H1 (cell line): ENCODE measurements at regions not wholly inside any gene's neighbourhood (a gene's known extent, or its start where the extent isn't known, plus 50 kb on each side); places are given as distances from the start of the nearest gene placed in this dataset.

Experiments
- CTCF ChIA-PET: fragments of 300-600 bp; sonication (Branson Sonifier 250); formaldehyde crosslinking; loops from one replicate; lab custom pipeline; 2021; ENCODE audit not compliant: partially characterized antibody; lab: Charles Lee
- POLR2A ChIA-PET: fragments of 300-600 bp; sonication (Branson Sonifier 250); formaldehyde crosslinking; loops from one replicate; lab custom pipeline; 2021; ENCODE audit warnings: inconsistent platforms; ENCODE audit not compliant: partially characterized antibody; lab: Charles Lee
- DNase-seq, 2 experiments: peaks; one replicate each; pipeline versions ENCODE4 v3.0.0 to v3.0.0-alpha.2; 2010 to 2022; ENCODE audit warnings: low spot score in 2 of 2, low read depth in 1 of 2, mixed read lengths in 1 of 2
- FAIRE-seq: peaks from 2 replicates; lab custom pipeline; 2011; peaks lifted over from hg19 to GRCh38; lab: Jason Lieb, UNC
- H2AFZ ChIP-seq: 2 replicates; pipeline ENCODE4 v1.8.1; 2012; ENCODE audit warnings: low read length, inconsistent platforms
- H2AK5ac ChIP-seq: 2 replicates; pipeline ENCODE4 v1.6.1; 2013; ENCODE audit warnings: low read depth, low read length
- H2BK120ac ChIP-seq: replicated peaks from 2 replicates; pipeline ENCODE3; 2013; ENCODE audit warnings: low read depth, low read length, inconsistent platforms
- H2BK12ac ChIP-seq: 2 replicates; pipeline ENCODE4 v1.6.1; 2013; ENCODE audit warnings: low read depth, low read length
- H2BK15ac ChIP-seq: 2 replicates; pipeline ENCODE4 v1.6.1; 2013; ENCODE audit warnings: low read length
- H2BK20ac ChIP-seq: 2 replicates; pipeline ENCODE4 v1.6.1; 2013; ENCODE audit warnings: low read length
- H2BK5ac ChIP-seq: 2 replicates; pipeline ENCODE4 v1.6.1; 2013; ENCODE audit warnings: low read depth, low read length
- H3K14ac ChIP-seq: 2 replicates; pipeline ENCODE4 v1.6.1; 2013; ENCODE audit warnings: inconsistent platforms; ENCODE audit not compliant: insufficient read length
- H3K18ac ChIP-seq: 2 replicates; pipeline ENCODE4 v1.6.1; 2013; ENCODE audit warnings: low read length; ENCODE audit errors: extremely low read depth
- H3K23ac ChIP-seq: 2 replicates; pipeline ENCODE4 v1.6.1; 2013; ENCODE audit warnings: inconsistent platforms; ENCODE audit not compliant: insufficient read length
- H3K23me2 ChIP-seq: 2 replicates; pipeline ENCODE4 v1.6.1; 2013; ENCODE audit warnings: low read depth, low read length
- H3K27ac ChIP-seq: 2 replicates; pipeline ENCODE4 v1.6.1; 2011; ENCODE audit warnings: low read depth, low read length, inconsistent platforms
- H3K27me3 ChIP-seq, 4 experiments: replicated peaks in 1 of 4; 1 replicate in 1 of 4; 2 replicates in 3 of 4; pipeline versions ENCODE4 v1.6.1 to v1.8.1; 2011 to 2013; ENCODE audit warnings: low read length in 3 of 4, mild to moderate bottlenecking in 3 of 4, inconsistent platforms in 2 of 4, mixed read lengths in 2 of 4, moderate library complexity in 1 of 4; ENCODE audit not compliant: control insufficient read depth in 3 of 4, insufficient read depth in 3 of 4; ENCODE audit errors: extremely low read depth in 1 of 4
- H3K36me3 ChIP-seq, 4 experiments: 2 replicates each; pipeline versions ENCODE4 v1.6.1 to v1.8.1; 2011 to 2013; ENCODE audit warnings: mild to moderate bottlenecking in 4 of 4, low read length in 3 of 4, moderate library complexity in 2 of 4, control low read depth in 1 of 4, inconsistent platforms in 1 of 4; ENCODE audit not compliant: insufficient read depth in 4 of 4, control insufficient read depth in 2 of 4
- H3K4ac ChIP-seq: replicated peaks from 2 replicates; pipeline ENCODE3; 2013; ENCODE audit warnings: low read length, low read depth, mixed read lengths, inconsistent platforms; ENCODE audit not compliant: insufficient read length
- H3K4me1 ChIP-seq, 4 experiments: replicated peaks in 1 of 4; 1 replicate in 1 of 4; 2 replicates in 3 of 4; pipeline versions ENCODE4 v1.6.1 to v1.8.1; 2011 to 2013; ENCODE audit warnings: low read length in 3 of 4, inconsistent platforms in 2 of 4, mixed read lengths in 1 of 4; ENCODE audit not compliant: insufficient read depth in 4 of 4, control insufficient read depth in 3 of 4
- H3K4me2 ChIP-seq, 2 experiments: 2 replicates each; pipeline versions ENCODE4 v1.6.1 to v1.8.1; 2011 to 2013; ENCODE audit warnings: low read depth in 2 of 2, low read length in 2 of 2, control low read depth in 1 of 2, inconsistent platforms in 1 of 2, mild to moderate bottlenecking in 1 of 2; ENCODE audit not compliant: insufficient read depth in 1 of 2
- H3K4me3 ChIP-seq, 4 experiments: fragments of 200-600, 300-600 bp in 1 of 4; sonication (generic), shearing (Covaris generic), sonication (Bioruptor Twin) in 1 of 4; 2 replicates each; pipeline versions ENCODE4 v1.5.1 to v1.8.1; 2011 to 2016; ENCODE audit warnings: low read length in 4 of 4, low read depth in 3 of 4, control low read depth in 2 of 4, inconsistent platforms in 2 of 4, mild to moderate bottlenecking in 2 of 4, mixed read lengths in 1 of 4, moderate library complexity in 1 of 4; ENCODE audit not compliant: insufficient read depth in 2 of 4; ENCODE audit errors: extremely low read depth in 1 of 4
- H3K56ac ChIP-seq: replicated peaks from 2 replicates; pipeline ENCODE3; 2013; ENCODE audit warnings: low read depth, mild to moderate bottlenecking, mixed read lengths, low read length, inconsistent platforms; ENCODE audit not compliant: insufficient read length
- H3K79me1 ChIP-seq: 2 replicates; pipeline ENCODE4 v1.6.1; 2013; ENCODE audit warnings: low read depth, low read length, control low read depth
- H3K79me2 ChIP-seq, 2 experiments: 2 replicates each; pipeline versions ENCODE4 v1.6.1 to v1.8.1; 2012 to 2013; ENCODE audit warnings: low read length in 2 of 2, mild to moderate bottlenecking in 2 of 2, inconsistent platforms in 1 of 2; ENCODE audit not compliant: insufficient read depth in 2 of 2, control insufficient read depth in 1 of 2
- H3K9ac ChIP-seq, 4 experiments: replicated peaks in 1 of 4; 1 replicate in 1 of 4; 2 replicates in 3 of 4; pipeline versions ENCODE4 v1.6.1 to v1.8.1; 2011 to 2013; ENCODE audit warnings: low read depth in 3 of 4, low read length in 3 of 4, control low read depth in 2 of 4, mild to moderate bottlenecking in 2 of 4, moderate library complexity in 2 of 4, inconsistent platforms in 1 of 4; ENCODE audit errors: extremely low read depth in 1 of 4
- H3K9me3 ChIP-seq, 2 experiments: 2 replicates each; pipeline versions ENCODE4 v1.6.1 to v1.8.1; 2012 to 2013; ENCODE audit warnings: mild to moderate bottlenecking in 2 of 2, moderate library complexity in 2 of 2, control low read depth in 1 of 2, inconsistent platforms in 1 of 2, low read depth in 1 of 2, low read length in 1 of 2, mixed read lengths in 1 of 2; ENCODE audit not compliant: insufficient read depth in 2 of 2
- H4K20me1 ChIP-seq, 2 experiments: replicated peaks in 1 of 2; 2 replicates each; pipeline versions ENCODE3 to v1.8.1; 2011 to 2013; ENCODE audit warnings: inconsistent platforms in 2 of 2, low read length in 2 of 2, mild to moderate bottlenecking in 1 of 2; ENCODE audit not compliant: insufficient read depth in 2 of 2, control insufficient read depth in 1 of 2
- H4K5ac ChIP-seq: 2 replicates; pipeline ENCODE4 v1.6.1; 2013; ENCODE audit warnings: low read length, low read depth, mixed read lengths, inconsistent platforms; ENCODE audit not compliant: insufficient read length
- H4K8ac ChIP-seq: 2 replicates; pipeline ENCODE4 v1.8.0; 2013; ENCODE audit warnings: mild to moderate bottlenecking, moderate library complexity, low read length, inconsistent platforms; ENCODE audit not compliant: insufficient read depth; ENCODE audit errors: extremely low read depth
- H4K91ac ChIP-seq: replicated peaks from 2 replicates; pipeline ENCODE3; 2013; ENCODE audit warnings: low read length, mixed read lengths, inconsistent platforms; ENCODE audit not compliant: insufficient read length
- ASH2L ChIP-seq: fragments of 200-600, 300-600 bp; sonication (generic); IDR thresholded peaks from one replicate; pipeline ENCODE4 v1.7.1; 2017; ENCODE audit warnings: low read length
- CBX5 ChIP-seq: fragments of 300-800, 300-1000 bp; sonication (generic); IDR thresholded peaks from 2 replicates; pipeline ENCODE4 v1.7.1; 2016; ENCODE audit warnings: antibody characterized with exemption, low read length, low read depth
- CHD2 ChIP-seq: IDR thresholded peaks from 2 replicates; pipeline ENCODE4 v1.6.1; 2012; ENCODE audit warnings: low read length, improper control_type of control experiment
- CREB1 ChIP-seq: IDR thresholded peaks from 2 replicates; pipeline ENCODE4 v1.6.1; 2012; ENCODE audit warnings: inconsistent platforms
- JUN ChIP-seq: IDR thresholded peaks from 2 replicates; pipeline ENCODE4 v1.6.1; 2011; ENCODE audit warnings: low read depth, mild to moderate bottlenecking, improper control_type of control experiment, low read length
- JUND ChIP-seq: IDR thresholded peaks from 2 replicates; pipeline ENCODE4 v1.6.1; 2011; ENCODE audit warnings: mild to moderate bottlenecking, improper control_type of control experiment, low read length
- KDM1A ChIP-seq: fragments of 200-600, 300-600 bp; sonication (generic); IDR thresholded peaks from 2 replicates; pipeline ENCODE4 v1.7.1; 2016; ENCODE audit warnings: mild to moderate bottlenecking, low read length, borderline replicate concordance
- KDM4A ChIP-seq: IDR thresholded peaks from one replicate; pipeline ENCODE4 v1.7.1; 2012; ENCODE audit warnings: low read depth, mild to moderate bottlenecking, moderate library complexity, low read length, inconsistent platforms; ENCODE audit not compliant: severe bottlenecking
- POLR2A ChIP-seq, 2 experiments: IDR thresholded peaks; 1 replicate in 1 of 2; 2 replicates in 1 of 2; pipeline ENCODE4 v1.6.1; 2011; ENCODE audit warnings: low read depth in 2 of 2, low read length in 2 of 2, mild to moderate bottlenecking in 2 of 2; ENCODE audit errors: control extremely low read depth in 1 of 2
- POLR2AphosphoS5 ChIP-seq: IDR thresholded peaks from 2 replicates; pipeline ENCODE4 v1.6.1; 2011; ENCODE audit warnings: low read depth, low read length
- RAD21 ChIP-seq, 2 experiments: IDR thresholded peaks in 1 of 2; conservative IDR thresholded peaks in 1 of 2; 2 replicates each; pipeline ENCODE4 v1.6.1; 2011; ENCODE audit warnings: low read depth in 2 of 2, low read length in 2 of 2, improper control_type of control experiment in 1 of 2, inconsistent platforms in 1 of 2, mild to moderate bottlenecking in 1 of 2, moderate library complexity in 1 of 2
- RFX5 ChIP-seq: IDR thresholded peaks from 2 replicates; pipeline ENCODE4 v1.6.1; 2011; ENCODE audit warnings: low read depth, low read length, improper control_type of control experiment, borderline replicate concordance
- SIN3A ChIP-seq, 2 experiments: IDR thresholded peaks in 1 of 2; conservative IDR thresholded peaks in 1 of 2; 2 replicates each; pipeline ENCODE4 v1.6.1; 2011 to 2012; ENCODE audit warnings: low read length in 2 of 2, improper control_type of control experiment in 1 of 2, low read depth in 1 of 2, mild to moderate bottlenecking in 1 of 2
- SP1 ChIP-seq: IDR thresholded peaks from 2 replicates; pipeline ENCODE4 v1.6.1; 2011; ENCODE audit warnings: low read depth, low read length
- SP2 ChIP-seq: IDR thresholded peaks from 2 replicates; pipeline ENCODE4 v1.6.1; 2012; ENCODE audit warnings: mild to moderate bottlenecking, low read length, inconsistent platforms
- SP4 ChIP-seq: IDR thresholded peaks from 2 replicates; pipeline ENCODE4 v1.6.1; 2012; ENCODE audit warnings: low read length, inconsistent platforms
- WGBS, 2 experiments: shearing (Covaris generic) in 1 of 2; methylation state at CpG; one replicate each; pipeline versions ENCODE4 v1.1.6 to v1.1.7; 2013 to 2015; ENCODE audit warnings: low lambda C conversion rate in 2 of 2, mixed read lengths in 2 of 2, inconsistent platforms in 1 of 2, low coverage in 1 of 2, missing lambda C conversion rate in 1 of 2; ENCODE audit not compliant: insufficient replicate concordance in 2 of 2, insufficient coverage in 1 of 2, insufficient read length in 1 of 2; ENCODE audit errors: extremely low coverage in 1 of 2, missing lambda C conversion rate in 1 of 2; 5-methylcytosine and 5-hydroxymethylcytosine counted together

GRCh38 chr11:62018981-62019664 is 51.7 kb upstream of the FTH1 start:
- Histone ChIP-seq H2BK20ac (no peak overlapping the region), H3K79me2 (no peaks in the 10 kb centered on the region), H3K23ac (no peak overlapping the region), H3K56ac (no peak overlapping the region), H3K9ac (no peak overlapping the region), H3K4me2 (no peak overlapping the region), H4K8ac (no peak overlapping the region), H3K27ac (no peak overlapping the region), H2BK5ac (no peak overlapping the region), H3K4me3 (no peak overlapping the region), H3K9me3 (peaks cover 2 to 9% of the 10 kb centered on the region in 2 experiments; a peak in 3 of 4 replicates), H3K36me3 (no peaks in the 10 kb centered on the region), H3K23me2 (no peaks in the 10 kb centered on the region), H3K4me1 (no peaks in the 10 kb centered on the region), H2BK15ac (no peak overlapping the region), H3K79me1 (no peaks in the 10 kb centered on the region), H4K91ac (no peak overlapping the region), H2AFZ (no peak overlapping the region), H3K4ac (no peak overlapping the region), H2AK5ac (no peak overlapping the region), H4K20me1 (no peaks in the 10 kb centered on the region), H3K27me3 (no peaks in the 10 kb centered on the region), H2BK120ac (no peak overlapping the region), H3K14ac (no peak overlapping the region), H4K5ac (no peak overlapping the region), H2BK12ac (no peak overlapping the region), H3K18ac (no peak overlapping the region)
- DNase-seq (no peak), FAIRE-seq (no peak)
- ChIA-PET CTCF (interaction anchor here (3.0 kb wide), 1 partner anchor 63 kb away, joined by 11 read pairs; no protein-coding TSS in a partner anchor), POLR2A (no interaction called here)
- 100% methylated on average over 1 of the region's 2 CpGs; no CpG with 5 or more reads in 1 of the 2 experiments for WGBS, 2 experiments
- no peak for TF ChIP-seq JUN
- TF ChIP-seq SP1 = no peak
- TF ChIP-seq POLR2A (IDR thresholded peaks at IDR 0.05; ENCODE audit: control extremely low read depth in 1 of 2, low read depth in 2 of 2, low read length in 2 of 2) = no peak
- TF ChIP-seq CHD2 = no peak
- no peak for TF ChIP-seq RAD21 (IDR thresholded peaks at IDR 0.05 in 1 of 2, conservative IDR thresholded peaks at IDR 0.05 in 1 of 2; ENCODE audit: low read depth in 2 of 2, low read length in 2 of 2)
- no peak for TF ChIP-seq RFX5
- no peak for TF ChIP-seq CBX5
- no peak for TF ChIP-seq SIN3A (conservative IDR thresholded peaks at IDR 0.05 in 1 of 2, IDR thresholded peaks at IDR 0.05 in 1 of 2; ENCODE audit: low read depth in 1 of 2, low read length in 2 of 2)
- TF ChIP-seq SP4 = no peak
- no peak for TF ChIP-seq CREB1
- no peak for TF ChIP-seq POLR2AphosphoS5
- no peak for TF ChIP-seq KDM1A
- no peak for TF ChIP-seq SP2
- no peak for TF ChIP-seq KDM4A
- no peak for TF ChIP-seq JUND
- no peak for TF ChIP-seq ASH2L
